ENCODE measurements at regions not wholly inside any gene's neighbourhood (a gene's known extent, or its start where the extent isn't known, plus 50 kb on each side); places are given as distances from the start of the nearest gene placed in this dataset.
"Not testable (repeated sequence)": the region's sequence is repeated elsewhere in the genome, so short reads cannot be mapped to it uniquely, and the experiment has no call there.

DNA sequence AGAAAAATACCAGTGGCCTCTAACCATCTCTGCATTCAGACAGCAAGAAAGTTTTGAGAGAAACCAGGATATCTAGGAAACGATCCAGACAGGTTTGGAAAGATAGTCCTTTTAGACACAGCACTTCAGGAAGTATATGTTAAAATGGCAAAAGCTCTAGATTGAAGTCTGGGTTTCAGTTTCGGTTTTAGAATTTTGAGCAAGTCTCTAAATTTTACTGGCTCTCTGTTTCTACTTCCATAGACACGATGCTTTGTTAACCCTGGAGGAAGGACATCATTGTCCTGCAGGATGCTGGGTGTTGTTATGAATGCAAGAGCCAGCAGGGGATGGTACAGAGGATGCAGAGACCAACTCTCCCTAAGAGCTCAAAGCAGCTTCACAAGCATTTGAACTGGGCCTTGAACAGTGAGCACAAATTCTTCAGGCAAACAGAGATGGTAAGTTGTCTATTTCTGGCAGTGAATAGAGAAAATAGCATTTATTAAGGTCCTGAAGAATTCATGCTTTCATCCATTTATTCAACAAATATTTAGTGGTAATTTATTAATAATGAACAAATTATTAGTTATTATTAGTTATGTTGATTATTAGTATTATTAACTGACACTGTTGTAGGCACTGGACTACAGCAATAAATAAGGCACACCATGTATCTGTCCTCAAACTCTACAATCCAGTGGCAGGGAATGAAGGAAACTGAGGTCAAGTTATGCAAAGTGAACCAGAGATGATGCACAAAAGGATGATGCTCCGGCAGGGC is 152.7 kb upstream of the NRP1 start:
- no peak for DNase-seq

DNA sequence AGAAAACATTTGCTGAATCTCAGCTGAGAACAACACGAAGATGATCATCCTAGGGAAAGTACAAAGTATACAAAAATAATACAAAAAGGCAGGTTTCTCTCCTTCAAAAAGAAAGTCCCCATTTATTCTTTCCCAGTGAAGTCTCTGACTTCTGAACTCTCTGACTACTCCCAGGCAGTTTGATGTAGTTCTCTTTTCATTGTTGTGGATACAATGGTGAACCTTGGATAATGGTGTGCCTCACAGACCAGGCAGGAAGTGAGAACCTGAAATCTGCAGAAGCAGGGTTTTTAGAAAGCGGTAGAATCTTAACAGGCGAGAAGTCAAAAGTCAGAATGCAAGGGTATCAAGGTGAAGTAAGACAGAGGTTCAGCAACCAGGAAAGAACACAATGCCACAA is 150.8 kb upstream of the NRP1 start:
- DNase-seq = no peak

DNA sequence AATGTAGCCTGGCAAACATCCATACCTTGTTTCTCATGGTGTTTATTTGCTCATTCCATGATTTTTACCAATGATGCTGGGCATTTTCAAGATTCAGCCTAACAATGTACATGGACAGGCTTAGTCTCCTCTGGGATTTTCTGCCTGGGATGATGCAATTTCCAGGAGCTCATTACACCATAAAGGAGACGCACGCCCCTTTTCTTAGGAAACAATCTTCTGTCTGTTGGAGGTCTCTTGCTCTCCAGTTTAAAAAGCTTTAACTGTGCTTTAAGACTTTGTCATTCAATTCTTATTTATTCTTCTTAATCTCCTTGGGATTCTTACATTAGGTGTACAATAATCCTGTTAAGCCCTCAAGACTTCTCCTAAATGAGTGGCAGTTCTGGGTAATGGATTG is 150.3 kb upstream of the NRP1 start:
- no peak for DNase-seq

DNA sequence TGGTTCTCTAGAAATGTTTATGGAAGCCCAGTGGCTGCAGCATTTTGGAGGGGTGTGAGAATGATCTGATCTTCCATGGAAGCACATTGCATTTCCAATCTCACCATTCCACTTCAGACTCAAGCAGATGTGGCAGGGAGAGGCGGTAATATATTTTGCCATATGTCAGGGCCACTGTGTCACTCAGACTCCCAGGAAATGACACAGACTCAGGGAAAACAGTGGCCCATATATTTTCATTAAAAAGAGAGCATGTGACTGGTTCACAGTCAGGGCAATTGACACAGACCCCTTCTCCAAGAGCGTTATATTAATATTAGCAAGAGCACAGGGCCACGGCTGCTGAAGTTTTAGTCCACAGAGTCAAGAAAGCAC is 149.3 kb upstream of the NRP1 start:
- DNase-seq = no peak

DNA sequence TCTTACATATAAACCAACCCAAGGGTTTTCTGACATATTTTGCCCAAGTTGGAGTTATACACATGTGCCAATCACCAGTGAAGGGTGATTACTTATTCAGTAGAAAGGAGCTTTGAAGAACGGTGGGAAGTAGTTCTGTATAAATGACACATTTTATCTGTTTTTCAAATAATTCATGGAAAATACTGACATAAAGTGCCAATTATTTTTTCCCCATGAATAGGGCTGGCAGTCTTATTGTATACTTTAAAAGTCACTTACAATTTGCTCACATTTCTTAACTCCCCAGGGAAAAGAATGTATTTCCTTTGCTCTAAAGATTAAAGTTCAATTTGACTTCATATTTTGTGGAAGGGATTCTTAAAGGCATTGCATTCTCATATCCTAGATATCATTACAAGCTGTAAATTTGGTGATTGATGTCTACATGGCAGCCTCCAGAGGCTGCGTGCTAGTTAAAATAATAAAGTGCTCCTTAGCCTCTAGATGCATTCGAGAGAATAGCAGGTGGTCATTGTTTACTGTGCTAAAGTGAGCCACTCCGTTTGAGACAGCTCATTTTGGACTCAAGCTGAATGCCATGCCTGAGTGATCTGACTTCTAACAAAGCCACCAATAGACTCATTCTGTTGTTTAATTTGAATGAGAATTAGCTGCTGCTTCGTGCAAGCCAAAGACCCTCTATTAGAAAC is 148.8 kb upstream of the NRP1 start:
- DNase-seq = no peak

DNA sequence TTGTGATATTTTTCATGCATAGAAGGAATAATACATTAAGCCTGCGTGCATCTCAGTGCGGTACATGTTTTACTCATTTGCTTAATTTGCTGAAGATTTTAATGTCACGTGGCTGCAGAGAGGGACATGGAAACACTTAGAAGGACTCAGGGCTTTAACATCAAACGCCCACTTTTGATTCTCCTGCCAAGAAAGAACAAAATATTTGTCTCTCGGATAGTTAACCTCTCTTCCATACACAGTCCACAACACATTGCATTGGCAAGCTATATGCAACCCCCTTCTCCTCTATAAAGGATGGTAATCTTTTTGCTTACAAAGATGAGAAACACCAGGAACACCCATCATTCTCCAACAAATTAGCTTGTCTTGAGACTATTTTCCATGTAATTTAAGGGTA is 148.0 kb upstream of the NRP1 start:
- DNase-seq = no peak

DNA sequence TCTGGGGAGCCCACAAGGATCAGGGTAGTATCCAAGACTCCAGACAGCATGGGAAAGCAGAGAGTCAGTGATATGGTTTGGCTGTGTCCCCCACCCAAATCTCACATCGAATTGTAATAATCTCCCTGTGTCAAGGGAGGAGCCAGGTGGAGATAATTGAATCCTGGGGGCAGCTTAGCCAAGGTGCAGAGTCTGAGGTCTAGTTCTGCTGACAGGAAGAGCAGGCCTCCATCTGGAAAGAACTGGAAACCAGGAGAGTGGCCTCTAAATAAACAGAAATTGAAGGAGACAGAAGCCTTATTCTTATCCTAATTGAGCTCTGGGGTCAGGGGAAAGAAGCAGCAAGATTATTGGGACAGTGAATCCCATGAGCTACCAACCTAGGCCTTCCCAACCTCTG is 146.7 kb upstream of the NRP1 start:
- no peak for DNase-seq

DNA sequence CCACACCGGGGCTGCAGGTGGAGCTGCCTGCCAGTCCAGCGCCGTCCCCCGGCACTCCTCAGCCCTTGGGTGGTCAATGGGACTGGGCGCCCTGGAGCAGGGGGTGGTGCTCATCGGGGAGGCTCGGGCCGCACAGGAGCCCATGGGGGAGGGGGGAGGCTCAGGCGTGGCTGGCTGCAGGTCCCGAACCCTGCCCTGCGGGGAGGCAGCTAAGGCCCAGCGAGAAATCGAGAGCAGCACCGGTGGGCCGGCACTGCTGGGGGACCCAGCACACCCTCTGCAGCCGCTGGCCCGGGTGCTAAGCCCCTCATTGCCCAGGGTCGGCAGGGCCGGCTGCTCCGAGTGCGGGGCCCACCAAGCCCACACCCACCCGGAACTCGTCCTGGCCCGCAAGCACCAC is 145.9 kb upstream of the NRP1 start:
- DNase-seq = not testable (repeated sequence)

DNA sequence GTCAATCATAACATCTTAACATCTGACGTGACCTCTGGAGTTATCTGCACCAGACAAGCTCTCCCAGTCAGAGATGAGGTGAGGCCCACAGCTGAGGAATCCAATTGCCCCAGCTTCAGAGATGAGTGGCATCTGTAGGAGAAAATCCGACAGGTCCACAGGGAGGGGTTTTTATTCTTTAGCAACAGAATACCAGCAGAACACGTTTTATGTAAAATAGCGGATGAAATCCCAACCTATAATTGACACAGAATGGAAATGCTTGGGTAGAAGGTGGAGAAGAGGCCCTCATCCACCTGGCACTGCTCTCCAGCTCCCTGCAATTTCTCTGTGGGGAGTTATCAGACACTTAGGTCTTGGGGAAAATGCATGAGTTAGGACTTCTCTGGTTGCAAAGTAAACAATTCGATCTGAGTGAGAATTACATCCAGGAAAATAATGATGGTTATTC is 144.2 kb upstream of the NRP1 start:
- DNase-seq = no peak

DNA sequence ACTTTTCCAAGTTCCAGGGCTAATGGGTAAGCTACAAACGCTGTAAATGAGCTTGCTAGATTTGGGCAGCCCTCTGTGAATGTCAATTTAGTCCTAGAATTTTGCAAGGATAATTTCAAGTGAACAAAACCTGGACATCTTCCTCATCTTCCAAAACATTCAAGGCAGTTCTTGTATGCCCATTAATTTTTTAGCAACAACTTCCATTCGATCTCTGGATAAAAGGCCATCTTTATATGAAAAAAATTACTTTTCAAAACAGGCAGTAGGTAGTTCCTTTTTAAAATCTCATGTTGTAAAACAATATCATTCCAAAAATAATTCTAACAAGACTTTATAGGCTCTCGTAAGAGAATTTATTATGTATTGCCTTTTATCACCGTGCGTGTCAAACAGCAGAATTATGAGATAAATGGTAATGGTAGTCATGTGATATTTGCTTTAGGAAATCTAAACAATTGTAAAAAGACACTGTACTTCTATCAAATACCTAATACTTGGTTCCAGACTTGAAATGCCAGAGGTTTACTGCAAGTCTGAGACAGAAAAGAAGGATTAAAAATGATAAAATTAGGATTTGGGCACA is 143.7 kb upstream of the NRP1 start:
- DNase-seq = no peak

DNA sequence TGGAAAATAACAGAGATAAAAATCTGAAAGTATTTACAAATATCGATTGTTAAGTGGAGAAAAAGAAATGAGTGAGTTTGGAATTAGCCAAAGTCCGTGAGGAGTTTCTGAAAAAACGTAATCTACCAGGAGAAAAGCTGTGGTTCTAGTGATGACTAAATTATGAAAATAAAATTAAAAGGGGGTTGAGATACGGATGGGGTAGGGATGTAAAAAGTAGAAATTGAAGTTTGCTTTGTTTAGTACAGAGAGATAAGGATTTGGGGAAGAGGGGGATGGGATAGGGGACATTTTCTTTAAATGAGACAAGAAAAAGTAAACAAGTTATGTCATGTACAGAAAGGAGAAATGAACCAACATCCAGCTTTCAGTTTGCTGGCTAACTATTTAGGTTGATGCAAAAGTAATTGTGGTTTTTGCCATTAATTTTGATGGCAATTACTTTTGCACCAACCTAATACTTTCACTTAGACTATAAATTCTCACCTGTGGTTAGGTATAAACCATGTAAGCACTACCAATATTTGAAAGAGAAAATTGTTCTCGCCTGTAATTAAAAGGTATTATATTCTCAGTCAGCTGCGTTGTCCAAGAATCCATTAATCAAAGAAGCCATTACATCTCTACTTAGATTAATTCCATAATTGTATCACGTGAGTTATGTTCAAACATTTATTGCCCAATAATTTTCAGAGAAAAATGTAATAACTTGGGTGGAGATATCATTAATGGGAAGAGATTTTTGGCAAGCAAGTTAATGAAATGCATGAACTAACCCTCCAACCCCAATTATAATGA is 143.0 kb upstream of the NRP1 start:
- no peak for DNase-seq

DNA sequence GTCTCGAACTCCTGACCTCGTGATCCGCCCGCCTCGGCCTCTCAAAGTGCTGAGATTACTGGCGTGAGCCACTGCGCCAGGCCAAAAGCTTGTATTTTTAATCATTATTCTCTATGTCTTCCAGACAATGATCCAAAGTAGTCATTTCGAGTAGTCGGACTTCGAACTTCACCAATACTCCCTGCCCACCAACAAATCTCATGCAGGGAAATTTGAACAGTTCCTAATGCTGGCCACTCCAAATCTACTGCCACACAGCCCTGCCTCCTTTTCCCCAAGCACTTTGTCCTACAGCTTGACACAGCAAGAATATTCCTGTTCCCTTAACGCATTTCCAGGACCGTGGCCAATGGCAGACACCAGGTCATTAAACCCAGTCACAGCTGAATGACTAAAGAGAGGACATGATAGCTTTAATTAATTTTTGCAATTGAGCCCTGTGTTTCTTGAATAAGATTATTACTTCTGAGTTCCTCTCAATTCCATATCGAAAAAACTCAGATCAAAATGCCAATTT is 142.3 kb upstream of the NRP1 start:
- no peak for DNase-seq

DNA sequence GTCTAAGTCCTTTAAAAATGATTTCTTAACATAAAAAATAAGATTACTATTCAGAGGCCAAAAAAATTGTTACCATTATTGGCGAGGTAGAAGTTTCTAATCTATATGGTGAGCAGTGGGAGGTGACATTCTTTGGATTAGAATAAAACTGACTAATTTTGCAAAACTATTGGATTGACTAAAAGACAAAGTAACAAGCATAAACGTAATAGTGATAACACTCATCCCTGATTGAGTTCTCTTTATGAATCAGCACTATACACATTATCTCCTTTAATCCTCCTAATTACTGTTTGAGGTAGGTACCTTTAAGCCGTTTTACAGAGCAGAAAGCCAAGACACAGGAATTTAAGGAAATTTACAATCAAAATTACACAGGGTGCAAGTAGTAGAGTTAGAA is 139.2 kb upstream of the NRP1 start:
- DNase-seq = no peak

DNA sequence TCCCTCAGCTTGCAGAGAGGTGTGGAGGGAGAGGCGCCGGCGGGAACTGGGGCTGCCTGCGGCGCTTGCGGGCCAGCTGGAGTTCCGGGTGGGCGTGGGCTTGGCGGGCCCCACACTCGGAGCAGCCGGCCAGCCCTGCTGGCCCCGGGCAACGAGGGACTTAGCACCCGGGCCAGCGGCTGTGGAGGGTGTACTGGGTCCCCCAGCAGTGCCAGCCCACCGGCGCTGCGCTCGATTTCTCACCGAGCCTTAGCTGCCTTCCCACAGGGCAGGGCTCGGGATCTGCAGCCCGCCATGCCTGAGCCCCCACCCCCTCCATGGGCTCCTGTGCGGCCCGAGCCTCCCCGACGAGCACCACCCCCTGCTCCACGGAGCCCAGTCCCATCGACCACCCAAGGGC is 133.5 kb upstream of the NRP1 start:
- DNase-seq = not testable (repeated sequence)

DNA sequence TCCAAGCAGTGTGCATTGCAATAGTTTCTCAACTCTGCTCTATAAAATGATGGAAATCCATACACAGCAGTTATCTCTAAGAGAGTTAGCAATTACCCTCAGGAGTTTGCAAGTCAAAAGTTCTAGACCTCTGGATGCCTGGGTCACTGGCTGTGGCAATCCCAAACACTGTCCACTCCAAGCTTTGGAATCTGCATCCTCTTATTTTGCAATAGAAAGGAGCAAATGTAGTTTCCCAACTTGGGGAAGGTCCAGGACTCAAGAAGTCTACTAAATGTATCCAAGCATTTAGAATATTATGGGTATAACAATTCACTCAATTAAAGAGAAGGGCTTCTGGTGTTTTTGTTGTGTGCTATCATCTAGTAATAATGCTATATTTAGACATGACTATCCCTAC is 131.3 kb upstream of the NRP1 start:
- no peak for DNase-seq

DNA sequence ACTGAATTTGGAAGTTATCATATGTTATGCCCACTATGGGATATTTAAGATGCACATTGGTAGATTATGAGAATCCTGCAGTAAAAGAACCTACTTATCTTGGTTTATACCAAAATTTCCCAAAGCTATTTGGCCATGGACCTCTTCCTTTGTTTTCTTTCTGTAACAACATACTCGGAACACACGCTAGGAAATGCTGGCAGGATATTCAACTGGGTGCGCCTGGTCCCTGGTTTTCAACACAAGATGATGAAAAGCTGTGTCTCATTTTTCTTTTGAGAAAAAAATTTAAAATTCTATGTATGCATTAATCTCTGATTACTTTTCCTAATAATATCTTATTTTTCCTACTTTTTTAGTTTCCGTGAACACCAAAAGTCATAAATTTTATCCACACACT is 128.5 kb upstream of the NRP1 start:
- no peak for DNase-seq

DNA sequence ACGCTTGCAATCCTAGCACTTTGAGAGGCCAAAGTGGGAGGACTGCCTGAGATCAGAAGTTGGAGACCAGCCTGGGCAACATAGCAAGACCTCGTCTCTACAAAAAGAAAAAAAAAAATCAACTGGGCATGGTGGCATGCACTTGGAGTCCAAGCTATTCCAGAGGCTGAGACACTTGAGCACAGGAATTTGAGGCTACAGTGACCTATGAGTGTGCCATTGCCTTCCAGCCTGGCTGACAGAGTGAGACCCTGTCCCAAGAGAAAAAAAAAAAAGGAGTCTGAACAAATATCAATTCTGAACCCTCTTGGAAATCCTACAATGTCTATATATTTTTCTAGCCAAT is 126.8 kb upstream of the NRP1 start:
- no peak for DNase-seq

DNA sequence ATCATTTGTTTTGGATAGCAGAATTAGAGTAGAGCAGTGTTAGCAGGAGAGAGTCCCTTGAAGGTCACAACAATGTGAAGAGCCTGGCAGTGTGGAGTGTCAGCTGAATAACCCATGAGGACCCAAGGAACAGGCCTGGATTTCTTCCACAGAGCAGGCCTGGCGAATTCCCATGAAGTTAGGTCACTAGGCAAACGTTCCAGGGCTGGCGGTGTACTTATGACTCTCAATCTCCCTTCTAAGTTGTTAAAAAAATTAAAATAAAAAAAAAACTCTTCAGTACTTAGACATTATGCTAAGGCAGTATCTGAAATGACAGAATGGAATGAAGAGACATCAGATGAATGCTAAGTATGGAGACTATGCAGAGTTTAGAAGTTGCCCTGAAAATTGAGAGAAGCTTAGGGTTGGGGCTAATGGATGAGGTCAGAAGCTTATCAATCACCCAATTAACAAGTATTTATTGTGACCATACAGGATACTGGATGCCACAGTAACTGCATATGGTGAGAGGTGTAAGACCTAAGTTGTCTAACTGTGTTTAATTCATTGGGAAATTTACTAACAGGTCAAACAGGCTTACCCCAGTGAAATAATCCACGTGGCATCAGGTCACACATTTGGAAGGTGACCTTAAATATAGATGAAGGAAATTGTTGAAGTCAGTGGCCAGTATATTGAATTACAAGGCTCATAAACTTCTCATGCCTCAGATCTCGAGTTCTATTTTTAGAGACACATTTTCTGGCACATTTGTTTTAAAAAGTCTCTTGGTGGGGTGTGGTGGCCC is 126.2 kb upstream of the NRP1 start:
- DNase-seq = no peak

DNA sequence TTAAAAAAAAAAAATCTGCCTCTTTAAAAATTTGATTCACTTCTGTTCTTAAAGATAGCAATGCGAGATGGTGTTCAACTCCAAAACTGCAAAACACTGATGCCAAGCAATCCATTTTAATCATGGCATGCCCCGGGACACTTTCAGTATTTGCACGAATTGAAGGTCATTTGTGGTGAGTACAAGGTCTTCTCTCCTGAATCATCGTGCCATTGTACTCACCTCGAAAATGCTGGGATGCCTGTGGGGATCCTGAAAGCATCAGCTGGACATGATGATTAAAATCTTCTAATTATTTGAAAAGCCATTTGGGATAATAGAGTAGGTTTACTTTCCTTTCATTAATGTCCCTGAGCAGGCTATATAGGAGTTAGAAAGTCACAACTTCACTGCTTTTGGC is 125.1 kb upstream of the NRP1 start:
- DNase-seq = no peak

DNA sequence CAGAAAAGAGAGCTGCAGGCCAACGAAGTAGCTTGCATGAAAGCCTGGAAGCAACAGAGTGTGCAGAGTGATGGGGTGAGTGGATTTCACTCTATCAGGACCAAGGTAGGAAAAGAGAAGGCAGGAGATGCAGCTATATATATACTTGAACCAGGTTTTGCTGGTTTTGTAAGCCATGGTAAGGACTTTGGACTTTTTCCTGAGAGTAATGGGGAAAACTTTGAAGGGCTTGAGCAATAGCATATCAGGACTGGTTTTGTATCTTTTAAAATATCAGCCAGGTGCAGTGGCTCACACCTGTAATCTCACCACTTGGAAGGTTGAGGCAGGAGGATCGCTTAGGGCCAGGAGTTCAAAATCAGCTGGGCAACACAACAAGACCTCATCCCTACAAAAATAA is 120.6 kb upstream of the NRP1 start:
- no peak for DNase-seq

DNA sequence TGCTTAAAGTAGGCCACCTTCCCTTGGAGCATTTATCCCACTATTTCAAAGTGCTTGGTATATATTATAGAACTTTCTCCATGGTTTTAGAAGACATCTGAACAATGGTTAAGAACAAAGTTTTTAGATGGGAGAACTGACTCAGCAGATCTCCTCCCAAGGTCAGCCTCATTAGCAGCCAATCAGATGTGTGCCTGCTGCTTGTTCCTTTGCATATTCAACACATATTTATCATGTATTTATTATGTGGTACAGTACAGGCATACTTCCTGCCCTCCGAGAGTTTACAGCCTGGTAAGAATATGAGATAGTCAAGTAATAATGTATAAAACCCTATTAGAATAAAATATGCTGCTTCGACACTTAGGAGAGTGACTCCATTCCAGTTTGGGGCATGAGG is 120.1 kb upstream of the NRP1 start:
- DNase-seq = no peak
